Osteoblast (primary cell): ENCODE measurements at regions not wholly inside any gene's neighbourhood (a gene's known extent, or its start where the extent isn't known, plus 50 kb on each side); places are given as distances from the start of the nearest gene placed in this dataset.

ENCODE experiments used
- DNase-seq: peaks from one replicate; pipeline ENCODE4 v3.0.0; 2011; ENCODE audit warnings: low spot score, mixed read lengths; ENCODE audit not compliant: insufficient read length; ENCODE audit errors: missing footprints
- H2AFZ ChIP-seq: 2 replicates; pipeline ENCODE4 v1.6.0; 2011; ENCODE audit warnings: mild to moderate bottlenecking, low read length
- H3K27ac ChIP-seq: 2 replicates; pipeline ENCODE4 v1.5.1; 2011; ENCODE audit warnings: mild to moderate bottlenecking, low read depth, low read length, moderate library complexity
- H3K27me3 ChIP-seq: 2 replicates; pipeline ENCODE4 v1.6.0; 2012; ENCODE audit warnings: mild to moderate bottlenecking, control low read depth, inconsistent platforms, low read length, moderate library complexity; ENCODE audit not compliant: insufficient read depth
- H3K36me3 ChIP-seq: 2 replicates; pipeline ENCODE4 v1.5.1; 2011; ENCODE audit warnings: mild to moderate bottlenecking, low read length, control low read depth, moderate library complexity; ENCODE audit not compliant: insufficient read depth
- H3K4me1 ChIP-seq: 2 replicates; pipeline ENCODE4 v1.5.1; 2011; ENCODE audit warnings: mild to moderate bottlenecking, low read length, control low read depth, moderate library complexity; ENCODE audit not compliant: insufficient read depth
- H3K4me2 ChIP-seq: 2 replicates; pipeline ENCODE4 v1.6.0; 2011; ENCODE audit warnings: mild to moderate bottlenecking, low read length; ENCODE audit not compliant: insufficient read depth
- H3K4me3 ChIP-seq: fragments of 200-600 bp; sonication (generic); 3 replicates; pipeline ENCODE4 v1.5.1; 2012; ENCODE audit warnings: mild to moderate bottlenecking, low read length, inconsistent platforms; ENCODE audit not compliant: insufficient read depth
- H3K79me2 ChIP-seq: 2 replicates; pipeline ENCODE4 v1.6.0; 2012; ENCODE audit warnings: mild to moderate bottlenecking, low read length, control low read depth, inconsistent platforms; ENCODE audit not compliant: insufficient read depth
- H3K9me3 ChIP-seq: 2 replicates; pipeline ENCODE4 v1.5.1; 2011; ENCODE audit warnings: low read depth, low read length, control low read depth
- H4K20me1 ChIP-seq: 2 replicates; pipeline ENCODE4 v1.6.0; 2012; ENCODE audit warnings: mild to moderate bottlenecking, low read length, control low read depth; ENCODE audit not compliant: insufficient read depth
- CTCF ChIP-seq: IDR thresholded peaks from 2 replicates; pipeline ENCODE4 v1.5.1; 2011; ENCODE audit warnings: mild to moderate bottlenecking, low read depth, low read length, moderate library complexity; ENCODE audit errors: extremely low read depth

GRCh38 chr1:170369417-170369816, 162.5 kb upstream of the GORAB start:
- H4K20me1 ChIP-seq: no peaks in the 10 kb centered on the region
- no peaks in the 10 kb centered on the region for H3K36me3 ChIP-seq
- no peak overlapping the region for H3K4me2 ChIP-seq
- no peak overlapping the region for H3K27ac ChIP-seq
- no peaks in the 10 kb centered on the region for H3K4me1 ChIP-seq
- H2AFZ ChIP-seq: no peak overlapping the region
- no peaks in the 10 kb centered on the region for H3K27me3 ChIP-seq
- H3K79me2 ChIP-seq: no peaks in the 10 kb centered on the region
- H3K9me3 ChIP-seq: no peaks in the 10 kb centered on the region
- peak; percentile 6 for DNase-seq
- no peak for TF ChIP-seq CTCF
- no peak overlapping the region for H3K4me3 ChIP-seq

GRCh38 chr1:170370087-170370486, 161.9 kb upstream of the GORAB start:
- no peak for DNase-seq
- H3K4me1 ChIP-seq: no peaks in the 10 kb centered on the region
- H3K27me3 ChIP-seq: no peaks in the 10 kb centered on the region
- no peaks in the 10 kb centered on the region for H3K79me2 ChIP-seq
- no peak overlapping the region for H3K4me3 ChIP-seq
- no peak overlapping the region for H2AFZ ChIP-seq
- TF ChIP-seq CTCF: no peak
- no peak overlapping the region for H3K27ac ChIP-seq
- no peak overlapping the region for H3K4me2 ChIP-seq
- H3K9me3 ChIP-seq: no peaks in the 10 kb centered on the region
- H4K20me1 ChIP-seq: no peaks in the 10 kb centered on the region
- H3K36me3 ChIP-seq: no peaks in the 10 kb centered on the region

GRCh38 chr1:170375082-170375723, 156.8 kb upstream of the GORAB start:
- H3K4me3 ChIP-seq: no peak overlapping the region
- H3K27me3 ChIP-seq: no peaks in the 10 kb centered on the region
- no peak overlapping the region for H3K27ac ChIP-seq
- no peaks in the 10 kb centered on the region for H3K79me2 ChIP-seq
- H3K4me2 ChIP-seq: no peak overlapping the region
- no peaks in the 10 kb centered on the region for H3K9me3 ChIP-seq
- no peak for TF ChIP-seq CTCF
- no peaks in the 10 kb centered on the region for H3K4me1 ChIP-seq
- H4K20me1 ChIP-seq: no peaks in the 10 kb centered on the region
- H3K36me3 ChIP-seq: no peaks in the 10 kb centered on the region
- no peak for DNase-seq
- H2AFZ ChIP-seq: no peak overlapping the region

- Histone ChIP-seq H3K4me2 (no peak overlapping the region), H3K9me3 (no peaks in the 10 kb centered on the region), H3K4me1 (no peaks in the 10 kb centered on the region), H3K79me2 (no peaks in the 10 kb centered on the region), H4K20me1 (no peaks in the 10 kb centered on the region), H3K27me3 (no peaks in the 10 kb centered on the region), H3K4me3 (no peak overlapping the region), H3K27ac (no peak overlapping the region), H3K36me3 (no peaks in the 10 kb centered on the region), H2AFZ (no peak overlapping the region)
- DNase-seq: peak; percentile 27
- no peak for TF ChIP-seq CTCF
Measured at GRCh38 chr1:170376801-170377385, 155.1 kb upstream of the GORAB start.
